ENCODE measurements at regions not wholly inside any gene's neighbourhood (a gene's known extent, or its start where the extent isn't known, plus 50 kb on each side); places are given as distances from the start of the nearest gene placed in this dataset.

- TF ChIP-seq, protein P1, sequence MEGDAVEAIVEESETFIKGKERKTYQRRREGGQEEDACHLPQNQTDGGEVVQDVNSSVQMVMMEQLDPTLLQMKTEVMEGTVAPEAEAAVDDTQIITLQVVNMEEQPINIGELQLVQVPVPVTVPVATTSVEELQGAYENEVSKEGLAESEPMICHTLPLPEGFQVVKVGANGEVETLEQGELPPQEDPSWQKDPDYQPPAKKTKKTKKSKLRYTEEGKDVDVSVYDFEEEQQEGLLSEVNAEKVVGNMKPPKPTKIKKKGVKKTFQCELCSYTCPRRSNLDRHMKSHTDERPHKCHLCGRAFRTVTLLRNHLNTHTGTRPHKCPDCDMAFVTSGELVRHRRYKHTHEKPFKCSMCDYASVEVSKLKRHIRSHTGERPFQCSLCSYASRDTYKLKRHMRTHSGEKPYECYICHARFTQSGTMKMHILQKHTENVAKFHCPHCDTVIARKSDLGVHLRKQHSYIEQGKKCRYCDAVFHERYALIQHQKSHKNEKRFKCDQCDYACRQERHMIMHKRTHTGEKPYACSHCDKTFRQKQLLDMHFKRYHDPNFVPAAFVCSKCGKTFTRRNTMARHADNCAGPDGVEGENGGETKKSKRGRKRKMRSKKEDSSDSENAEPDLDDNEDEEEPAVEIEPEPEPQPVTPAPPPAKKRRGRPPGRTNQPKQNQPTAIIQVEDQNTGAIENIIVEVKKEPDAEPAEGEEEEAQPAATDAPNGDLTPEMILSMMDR (IDR thresholded peaks at IDR 0.05; ENCODE audit: low read length) = no peak
- TF ChIP-seq EZH2 (IDR thresholded peaks at IDR 0.05; ENCODE audit: borderline replicate concordance, low read length) = no peak
These were observed 196.3 kb downstream of the PALM2AKAP2 start for GRCh38 chr9:109976303-109976702.
